Heart left ventricle (tissue), 13 donors: ENCODE measurements at regions not wholly inside any gene's neighbourhood (a gene's known extent, or its start where the extent isn't known, plus 50 kb on each side); places are given as distances from the start of the nearest gene placed in this dataset.

Source experiments
- POLR2A ChIP-seq, 2 donors: fragments of 450-650 bp; IDR thresholded peaks; one replicate each; pipeline ENCODE4 v1.6.1; 2017; ENCODE audit warnings: antibody characterized with exemption in 2 of 2, mild to moderate bottlenecking in 2 of 2, moderate library complexity in 2 of 2
- TF ChIP-seq, protein P1 (sequence below), 12 donors: fragments of 200-600 bp; sonication (generic) in 4 of 12; IDR thresholded peaks; one replicate each; pipeline versions ENCODE4 v1.5.0 to v1.8.0; 2018 to 2022; ENCODE audit warnings: antibody characterized with exemption in 12 of 12, mild to moderate bottlenecking in 5 of 12
- donor health status: ischemic (EF 13 %, LVEDD 7.1; RV severe dilation, severe dysfunction).
- donor health status: DM: no; HTN: yes; CAD: no.
- donor health status: DM: no; HTN: no; CAD: no.
- donor health status: ischemic (EF 25% LVEDD 6.9; RV normal size, moderate dysfunction).
- donor health status: ischemic (EF 25% LVEDD 5.7; RV mildly dilated, moderate dysfunction).
- donor health status: ischemic (EF 35%, LVEDD 5.7; RV mildly dilated, moderate dysfunction).
- donor health status: nonischemic (EF 11% LVEDD 7.7; RV severe dilation, severe dysfunction).
- donor health status: DM: yes; HTN: yes; CAD: no.
- donor health status: PGD.
- donor health status: ischemic (EF 29% LVEDD 5.4; RV normal size, mild dysfunction).
- donor health status: nonischemic (EF 23%, LVEDD 6.1; RV moderate dilation, normal function).

DNA sequence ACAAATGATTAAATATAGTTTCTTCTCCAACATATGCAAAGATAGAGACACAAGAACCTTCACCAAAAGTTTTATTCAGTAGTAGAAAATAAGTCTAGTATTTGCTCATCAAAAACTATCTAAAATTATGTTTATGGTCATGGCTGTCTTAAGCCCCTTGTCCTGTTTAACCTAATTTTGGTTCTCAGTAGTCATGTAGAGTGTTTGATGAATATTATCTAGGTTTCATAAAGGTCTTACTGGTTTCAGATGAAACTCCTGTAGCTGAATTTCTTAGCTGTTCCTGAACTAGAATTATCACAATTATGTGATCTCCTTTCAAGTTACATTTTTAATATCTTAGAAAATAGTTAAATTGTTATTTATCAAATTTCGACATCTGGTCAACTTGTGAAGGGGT is 228.0 kb upstream of the SPHKAP start:
- TF ChIP-seq, protein P1, sequence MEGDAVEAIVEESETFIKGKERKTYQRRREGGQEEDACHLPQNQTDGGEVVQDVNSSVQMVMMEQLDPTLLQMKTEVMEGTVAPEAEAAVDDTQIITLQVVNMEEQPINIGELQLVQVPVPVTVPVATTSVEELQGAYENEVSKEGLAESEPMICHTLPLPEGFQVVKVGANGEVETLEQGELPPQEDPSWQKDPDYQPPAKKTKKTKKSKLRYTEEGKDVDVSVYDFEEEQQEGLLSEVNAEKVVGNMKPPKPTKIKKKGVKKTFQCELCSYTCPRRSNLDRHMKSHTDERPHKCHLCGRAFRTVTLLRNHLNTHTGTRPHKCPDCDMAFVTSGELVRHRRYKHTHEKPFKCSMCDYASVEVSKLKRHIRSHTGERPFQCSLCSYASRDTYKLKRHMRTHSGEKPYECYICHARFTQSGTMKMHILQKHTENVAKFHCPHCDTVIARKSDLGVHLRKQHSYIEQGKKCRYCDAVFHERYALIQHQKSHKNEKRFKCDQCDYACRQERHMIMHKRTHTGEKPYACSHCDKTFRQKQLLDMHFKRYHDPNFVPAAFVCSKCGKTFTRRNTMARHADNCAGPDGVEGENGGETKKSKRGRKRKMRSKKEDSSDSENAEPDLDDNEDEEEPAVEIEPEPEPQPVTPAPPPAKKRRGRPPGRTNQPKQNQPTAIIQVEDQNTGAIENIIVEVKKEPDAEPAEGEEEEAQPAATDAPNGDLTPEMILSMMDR (IDR thresholded peaks at IDR 0.05) = no peak
- TF ChIP-seq POLR2A (IDR thresholded peaks at IDR 0.05) = no peak
